ENCODE measurements at regions not wholly inside any gene's neighbourhood (a gene's known extent, or its start where the extent isn't known, plus 50 kb on each side); places are given as distances from the start of the nearest gene placed in this dataset.

GRCh38 chr13:97542102-97542685 lies 108.2 kb downstream of the RAP2A start:
- TF ChIP-seq ZNF570 (CRISPR knock-in tag; IDR thresholded peaks at IDR 0.05; ENCODE audit: borderline replicate concordance), result no peak
- no peak for TF ChIP-seq CTCF (CRISPR knock-in tag; IDR thresholded peaks at IDR 0.05)
